ENCODE measurements at regions not wholly inside any gene's neighbourhood (a gene's known extent, or its start where the extent isn't known, plus 50 kb on each side); places are given as distances from the start of the nearest gene placed in this dataset.
"Not testable (repeated sequence)": the region's sequence is repeated elsewhere in the genome, so short reads cannot be mapped to it uniquely, and the experiment has no call there.

DNA sequence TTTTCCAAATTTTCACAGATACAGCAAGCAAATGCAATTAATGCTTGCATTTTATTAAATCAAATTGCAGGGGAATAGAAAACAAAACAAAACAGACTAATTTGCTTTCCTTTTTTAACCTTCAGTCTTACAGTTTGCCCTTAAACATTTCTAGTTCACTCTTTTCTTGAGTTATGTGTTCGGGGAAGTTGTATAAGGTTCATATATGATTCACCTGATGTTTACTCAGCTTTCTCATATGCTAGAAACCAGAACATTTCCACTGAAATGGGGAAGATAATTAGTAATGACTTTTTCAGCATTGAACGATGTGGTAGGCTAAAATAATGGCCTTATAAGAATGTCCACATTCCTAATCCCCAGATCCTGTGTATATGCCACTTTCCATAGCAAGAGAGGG is 176.2 kb upstream of the NBPF9 start:
- not testable (repeated sequence) for DNase-seq

DNA sequence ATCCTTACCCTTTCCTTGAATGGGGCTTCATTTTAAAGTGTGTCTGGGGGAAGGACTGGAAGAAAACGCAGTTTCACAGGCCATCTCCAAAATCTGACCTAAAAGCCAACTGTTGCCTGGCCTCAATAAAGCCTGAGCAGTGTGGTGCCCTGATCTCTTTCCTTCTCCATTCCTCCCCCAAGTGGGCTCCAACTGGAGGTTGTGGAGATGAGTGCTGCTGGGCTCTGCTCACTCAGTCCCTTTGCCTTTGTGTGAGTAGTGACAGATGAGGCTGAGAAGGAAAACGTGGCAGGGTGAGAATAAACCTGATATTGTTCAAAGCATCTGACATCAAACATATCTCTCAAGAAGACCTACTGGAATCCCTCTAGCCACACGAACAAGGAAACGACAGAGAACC is 181.4 kb upstream of the NBPF9 start:
- DNase-seq = not testable (repeated sequence)

DNA sequence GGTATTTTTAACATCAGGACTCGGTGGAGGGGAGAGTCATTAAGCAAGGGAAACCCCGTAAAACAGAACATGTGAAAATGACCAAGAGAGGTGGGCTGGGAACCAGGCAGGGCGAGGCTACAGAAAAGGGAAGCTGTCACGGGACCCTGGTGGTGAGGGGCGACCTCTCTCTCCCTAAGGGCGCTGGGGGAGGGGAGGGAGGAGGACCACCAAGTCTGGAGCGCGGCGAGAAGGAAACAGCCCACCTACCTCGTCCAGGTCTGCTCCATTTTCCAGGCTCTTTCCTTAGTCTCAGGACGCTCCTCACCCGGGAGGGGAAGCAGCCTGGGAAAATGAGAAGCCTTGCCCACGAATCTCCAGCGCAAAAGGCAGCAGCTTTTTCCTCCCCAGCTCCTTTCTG is 181.9 kb upstream of the NBPF9 start:
- DNase-seq = not testable (repeated sequence)

DNA sequence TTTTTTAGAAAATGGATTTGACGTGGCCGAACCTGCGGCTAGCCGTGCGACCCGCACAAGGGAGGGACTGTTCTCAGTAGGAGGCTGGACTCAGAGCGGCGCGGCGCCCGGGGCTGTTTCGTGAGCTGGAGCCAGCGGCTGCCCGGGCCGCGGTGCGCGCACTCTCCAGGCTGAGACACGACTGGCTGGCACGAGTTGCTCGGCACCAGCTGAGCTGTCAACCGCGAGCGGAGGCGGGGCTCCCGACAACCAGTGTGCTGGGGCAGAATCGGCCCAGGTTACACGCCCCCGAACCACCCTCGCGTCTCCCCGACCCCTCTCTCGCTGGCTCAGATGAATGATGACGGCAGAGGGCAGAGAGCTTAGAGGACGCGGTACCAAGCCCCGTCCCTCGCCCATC is 182.3 kb upstream of the NBPF9 start:
- DNase-seq = peak in 2 of 5 experiments; percentile 11 to 48

DNA sequence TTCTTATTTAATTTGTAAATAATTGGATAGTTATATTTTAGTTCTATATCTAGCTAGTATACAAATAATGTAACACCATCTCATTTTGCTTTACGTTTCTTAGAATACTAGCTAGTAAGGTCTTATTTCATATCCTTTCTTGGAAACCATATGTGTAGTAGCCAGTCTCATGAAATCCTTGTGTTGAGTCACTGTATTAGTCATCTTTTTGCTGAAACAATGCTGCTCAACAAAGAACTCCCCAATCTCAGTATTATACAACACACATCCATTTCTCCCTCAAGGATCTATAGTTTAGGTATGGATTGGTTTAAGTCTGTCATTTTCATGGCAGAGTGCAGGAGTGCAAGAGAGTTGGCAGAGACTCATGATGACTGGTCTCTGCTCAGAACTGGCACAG is 185.2 kb upstream of the NBPF9 start:
- not testable (repeated sequence) for DNase-seq

DNA sequence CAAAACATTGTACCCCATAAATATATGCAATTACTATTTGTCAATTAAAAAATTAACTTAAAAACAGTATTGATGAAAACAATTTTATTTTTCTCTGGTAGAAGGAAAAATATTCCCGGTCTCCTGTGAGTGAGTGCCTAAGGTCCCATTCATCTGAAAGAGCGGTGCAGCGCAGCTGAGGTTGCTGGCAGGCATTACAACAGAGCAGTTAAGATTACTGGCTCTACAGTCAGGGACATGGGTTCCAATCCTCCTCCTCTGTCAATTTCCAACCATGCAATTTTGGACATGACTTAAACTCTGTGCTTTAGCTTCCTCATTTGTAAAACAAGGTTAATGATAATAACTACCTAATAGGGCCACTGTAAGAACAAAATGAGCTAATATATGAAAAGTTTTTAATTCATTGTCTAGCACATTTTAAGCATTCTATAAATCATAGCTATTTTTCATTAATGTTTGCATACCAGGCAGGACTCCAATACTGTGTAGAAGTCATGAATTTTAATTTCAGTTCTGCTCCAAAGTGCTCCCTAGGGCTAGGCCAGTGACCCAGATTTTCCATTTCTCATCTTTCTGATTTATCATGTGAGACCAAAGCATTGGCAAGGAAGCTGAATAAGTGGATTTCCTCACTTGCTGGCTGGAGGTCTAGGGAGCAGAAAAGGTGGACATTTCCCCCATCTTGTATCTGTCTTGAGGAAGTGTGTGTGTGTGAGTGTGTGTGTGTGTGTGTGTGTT is 174.2 kb upstream of the NBPF19 start:
- DNase-seq = not testable (repeated sequence)

DNA sequence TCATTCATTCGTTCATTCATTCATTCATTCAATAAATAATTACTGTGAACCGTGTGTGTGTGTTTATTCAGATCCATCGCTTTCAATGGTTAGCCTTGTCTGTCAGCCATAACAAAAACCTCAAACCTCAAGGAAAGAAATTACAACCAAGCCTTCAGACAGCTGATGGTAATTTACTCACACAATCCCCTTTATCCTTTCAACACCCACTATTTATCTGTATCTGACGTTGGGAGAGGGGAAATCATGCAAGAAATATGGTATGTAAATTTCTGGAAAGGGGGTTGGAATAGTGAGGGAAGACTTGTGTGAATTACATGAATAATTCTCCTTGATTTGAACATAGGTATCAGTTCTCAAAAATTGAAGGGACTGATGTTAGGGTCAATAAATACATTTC is 173.6 kb upstream of the NBPF19 start:
- not testable (repeated sequence) for DNase-seq

DNA sequence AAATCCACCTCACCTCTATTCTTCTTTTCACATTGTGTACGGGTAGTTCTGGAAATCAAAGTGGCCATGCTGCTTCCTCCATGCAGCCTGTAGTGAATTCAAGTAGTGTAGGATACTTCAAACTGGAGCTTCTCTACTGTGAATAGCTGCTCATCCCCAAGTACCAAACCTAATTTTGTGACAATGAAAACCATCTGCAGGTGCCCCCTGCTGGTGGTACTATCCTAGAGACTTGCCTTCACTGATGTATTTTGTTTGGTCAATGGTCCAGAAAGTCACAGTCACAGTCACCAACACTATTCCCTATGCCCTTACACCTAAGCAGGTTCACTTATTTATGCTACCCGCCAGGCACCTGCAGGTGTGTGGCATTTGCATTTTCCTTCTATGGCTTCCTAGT is 170.0 kb upstream of the NBPF19 start:
- DNase-seq = not testable (repeated sequence)

DNA sequence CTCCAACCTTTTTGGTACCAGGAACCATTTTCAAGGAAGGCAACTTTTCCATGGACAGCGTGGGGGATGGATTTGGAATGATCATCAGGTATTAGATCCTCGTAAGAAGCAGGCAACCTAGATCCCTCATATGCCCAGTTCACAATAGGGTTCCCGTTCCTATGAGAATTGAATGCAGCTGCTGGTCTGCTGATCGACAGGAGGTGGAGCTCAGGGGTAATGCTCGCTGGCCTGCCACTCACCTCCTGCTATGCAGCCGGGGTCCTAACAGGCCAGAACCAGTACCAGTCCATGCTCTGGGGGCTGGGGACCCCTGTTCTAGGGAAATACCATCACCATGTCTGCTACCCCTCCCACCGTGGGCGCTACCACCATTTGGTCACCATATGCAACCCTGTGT is 167.2 kb upstream of the NBPF19 start:
- not testable (repeated sequence) for DNase-seq

DNA sequence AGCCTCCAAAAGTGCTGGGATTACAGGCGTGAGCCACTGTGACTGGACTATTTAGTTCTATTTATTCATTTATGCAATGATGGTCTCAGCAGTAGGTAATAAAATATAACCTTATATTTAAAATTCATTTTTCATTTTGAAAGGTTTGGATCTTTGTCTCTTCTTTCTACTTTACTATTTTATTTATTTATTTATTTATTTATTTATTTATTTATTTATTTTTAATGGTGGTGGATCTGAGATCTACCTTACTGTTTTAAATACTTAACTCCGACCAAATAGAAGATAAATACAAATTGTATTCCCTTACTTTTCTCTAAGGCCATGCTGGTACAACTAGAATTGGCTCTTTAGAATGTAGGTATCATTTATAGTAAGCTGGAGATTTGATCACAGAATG is 159.9 kb upstream of the NBPF19 start:
- DNase-seq = not testable (repeated sequence)

DNA sequence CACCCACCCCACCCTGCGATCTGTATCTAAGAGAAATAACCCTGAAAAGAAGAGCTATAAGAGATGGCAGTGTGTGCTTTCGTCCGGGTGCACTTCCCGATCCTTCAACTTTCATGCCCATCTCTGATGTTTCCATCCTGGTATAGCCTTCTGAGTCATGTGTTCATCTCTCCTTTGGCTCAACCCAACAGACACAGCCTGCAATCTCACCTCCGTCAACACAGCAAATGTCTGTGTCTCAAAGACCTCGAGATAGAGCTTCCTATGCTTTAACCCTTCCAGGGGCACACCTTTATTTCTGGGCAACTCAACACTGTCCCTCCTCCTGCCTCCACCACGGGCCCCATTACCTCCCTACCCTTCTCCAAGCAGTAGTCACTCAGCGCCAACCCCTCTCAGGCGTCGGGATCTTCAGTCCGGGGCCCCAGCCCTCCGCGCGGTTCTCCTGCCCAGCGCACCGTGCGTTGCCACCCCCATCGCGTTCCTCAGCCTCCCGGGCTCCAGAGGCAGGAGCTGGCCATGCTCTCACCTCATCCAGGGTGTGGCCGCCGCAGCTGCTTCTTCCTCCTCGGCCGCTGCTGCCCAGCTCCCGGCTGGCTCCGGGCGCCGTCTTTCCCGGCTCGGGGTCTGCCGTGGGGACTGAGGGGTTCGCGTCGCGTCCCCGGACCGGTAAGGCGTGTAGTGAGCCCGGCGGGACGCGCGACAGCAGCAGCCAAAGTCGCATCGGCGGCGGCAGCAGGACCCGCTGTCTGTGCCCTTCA is 153.7 kb upstream of the NBPF19 start:
- not testable (repeated sequence) for DNase-seq

DNA sequence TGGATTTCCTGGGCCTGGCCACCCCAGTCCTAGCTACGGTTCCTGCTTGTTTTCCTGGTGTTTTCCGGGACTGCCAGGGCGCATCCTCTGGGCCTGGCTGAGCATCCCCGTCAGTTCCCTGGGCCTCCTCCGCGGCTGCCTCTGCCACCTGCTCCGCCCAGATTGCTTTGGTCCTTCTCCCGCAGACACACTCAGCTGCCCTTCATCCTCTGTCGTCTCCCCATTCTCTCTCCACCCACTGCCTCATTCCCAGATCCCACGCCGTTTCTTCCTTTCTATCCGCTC is 153.2 kb upstream of the NBPF19 start:
- not testable (repeated sequence) for DNase-seq

DNA sequence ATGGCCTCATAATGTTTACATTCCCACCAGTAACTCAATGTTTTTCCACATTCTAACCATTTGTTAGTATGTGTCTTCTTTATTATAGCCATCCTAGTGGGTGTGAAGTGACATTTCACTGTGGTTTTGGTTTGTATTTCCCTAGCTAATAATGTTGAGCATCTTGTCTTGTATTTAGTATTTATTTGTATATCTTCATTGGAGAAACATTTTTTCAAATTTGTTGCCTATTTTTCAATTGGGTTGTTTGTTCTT is 144.8 kb upstream of the NBPF19 start:
- not testable (repeated sequence) for DNase-seq

DNA sequence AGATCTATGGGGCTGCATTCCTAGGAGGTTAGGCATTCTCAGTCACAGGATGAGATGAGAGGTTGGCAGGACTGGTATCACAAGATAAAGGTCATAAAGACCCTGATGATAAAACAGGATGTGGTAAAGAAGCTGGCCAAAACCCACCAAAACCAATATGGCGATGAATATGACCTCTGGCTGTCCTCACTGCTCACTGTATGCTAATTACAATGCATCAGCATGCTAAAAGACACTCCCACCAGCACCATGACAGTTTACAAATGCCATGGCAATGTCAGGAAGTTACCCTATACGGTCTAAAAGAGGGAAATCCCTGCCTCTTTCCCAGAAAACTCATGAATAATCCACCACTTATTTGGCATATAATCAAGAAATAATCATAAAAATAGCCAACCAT is 138.8 kb upstream of the NBPF19 start:
- not testable (repeated sequence) for DNase-seq

DNA sequence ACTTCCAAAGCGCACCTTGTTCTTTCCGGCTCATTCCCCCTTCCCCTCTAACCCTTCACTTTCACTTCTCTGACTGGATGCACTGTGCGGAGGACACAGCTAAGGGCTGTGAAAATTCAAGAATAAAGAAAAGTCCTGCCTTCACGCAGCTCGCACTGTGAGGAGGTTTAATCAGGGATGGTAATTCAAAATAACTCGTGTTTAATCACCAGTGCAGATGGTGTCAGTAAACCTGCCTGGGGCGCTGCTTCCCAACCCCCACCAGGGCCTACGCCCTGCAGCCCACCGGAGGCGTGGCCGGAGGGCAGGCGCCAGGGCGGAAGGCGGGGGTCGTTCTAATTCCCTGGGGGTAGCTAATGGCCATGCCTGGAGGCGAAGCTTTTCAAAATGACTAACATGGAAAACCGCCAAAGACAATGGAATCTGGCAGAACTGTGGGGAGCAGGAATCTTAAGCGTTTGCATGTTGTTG is 136.6 kb upstream of the NBPF19 start:
- DNase-seq = not testable (repeated sequence)

DNA sequence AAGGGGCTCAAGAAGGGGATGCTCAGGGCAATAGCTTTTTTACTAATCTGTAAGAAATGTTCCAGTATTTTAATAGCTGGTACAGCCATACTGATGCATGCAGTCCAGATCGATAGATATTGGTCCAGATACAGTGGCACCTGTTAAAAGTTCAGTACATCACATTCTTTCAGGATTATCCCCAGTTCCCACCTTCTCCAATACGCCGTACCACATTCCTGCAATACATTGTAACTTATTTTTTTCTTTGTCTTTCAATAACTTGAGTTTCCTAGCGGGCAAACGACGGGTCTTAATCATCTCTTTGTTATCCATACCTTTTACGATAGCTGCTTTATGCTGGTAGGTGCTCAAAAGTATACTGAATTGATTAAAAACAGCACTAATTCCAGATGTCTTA is 136.1 kb upstream of the NBPF19 start:
- DNase-seq = not testable (repeated sequence)

DNA sequence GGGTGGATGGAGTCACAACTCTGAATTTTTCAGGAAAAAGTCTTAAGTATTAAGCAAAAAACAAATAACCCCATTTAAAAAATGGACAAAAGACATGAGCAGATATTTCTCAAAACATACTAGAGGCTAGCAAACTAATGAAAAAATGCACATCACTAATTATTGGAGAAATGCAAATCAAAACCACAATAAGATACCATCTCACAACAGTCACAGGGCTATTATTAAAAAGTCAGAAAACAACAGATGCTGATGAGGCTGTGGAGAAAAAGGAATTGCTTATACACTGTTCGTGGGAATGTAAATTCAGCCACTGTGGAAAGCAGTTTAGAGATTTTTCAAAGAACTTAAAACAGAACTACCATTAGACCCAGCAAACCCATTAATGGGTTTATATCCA is 125.4 kb upstream of the NBPF19 start:
- not testable (repeated sequence) for DNase-seq

DNA sequence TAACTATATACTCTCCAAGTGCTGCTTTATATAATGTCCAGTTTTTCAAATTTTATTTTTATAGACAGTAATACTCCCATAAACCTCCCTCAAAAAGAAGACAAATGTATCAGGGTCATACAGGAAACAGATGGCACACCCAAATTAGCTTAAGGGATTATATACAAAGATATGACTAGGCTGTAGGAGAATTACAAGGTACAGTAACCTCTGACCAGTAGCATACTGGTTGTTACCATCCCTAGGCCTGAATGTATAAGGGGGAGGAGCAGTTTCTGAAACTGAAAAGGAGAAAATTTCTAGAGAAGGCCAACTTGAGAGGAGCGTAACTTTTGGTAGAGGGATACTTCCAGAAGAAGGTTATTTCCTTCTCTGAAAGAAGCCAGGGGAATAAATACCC is 122.6 kb upstream of the NBPF19 start:
- DNase-seq = not testable (repeated sequence)

DNA sequence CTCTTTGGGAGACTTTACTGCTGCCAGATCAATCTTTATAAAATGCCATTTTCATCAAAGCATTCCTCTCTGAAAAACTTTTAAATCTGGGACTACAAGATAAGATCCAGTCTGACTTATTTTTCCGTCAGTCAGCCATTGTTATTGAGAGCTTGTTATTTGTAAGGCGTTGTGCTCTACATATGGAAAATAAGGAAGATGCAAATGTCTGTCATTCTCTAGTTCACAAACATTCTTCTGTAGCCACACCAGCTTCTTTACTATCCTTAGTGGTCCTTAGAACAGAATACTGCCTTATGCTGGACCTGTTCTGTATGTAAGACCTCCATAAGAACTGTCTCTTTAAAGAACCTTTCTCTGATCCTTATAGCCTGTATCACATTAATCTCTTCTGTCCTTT is 120.3 kb upstream of the NBPF19 start:
- DNase-seq = not testable (repeated sequence)

DNA sequence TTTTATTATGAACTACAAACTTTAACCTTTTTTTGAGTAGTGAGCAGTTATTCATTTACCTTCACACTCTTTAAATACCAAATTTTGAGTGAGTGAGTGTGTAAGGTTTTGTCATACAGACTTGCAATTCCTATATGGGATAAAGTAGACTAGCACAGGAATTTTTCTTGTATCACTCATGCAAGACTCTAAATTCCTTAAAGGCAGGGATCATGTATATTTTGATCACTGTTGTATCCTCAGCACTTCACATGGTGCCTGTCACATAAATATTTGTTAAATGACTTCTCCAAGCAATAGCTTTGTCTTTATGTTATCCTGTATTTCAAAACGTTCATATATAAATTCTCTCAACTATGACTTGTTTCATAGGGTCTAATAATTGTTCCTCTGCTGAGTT is 119.1 kb upstream of the NBPF19 start:
- not testable (repeated sequence) for DNase-seq

DNA sequence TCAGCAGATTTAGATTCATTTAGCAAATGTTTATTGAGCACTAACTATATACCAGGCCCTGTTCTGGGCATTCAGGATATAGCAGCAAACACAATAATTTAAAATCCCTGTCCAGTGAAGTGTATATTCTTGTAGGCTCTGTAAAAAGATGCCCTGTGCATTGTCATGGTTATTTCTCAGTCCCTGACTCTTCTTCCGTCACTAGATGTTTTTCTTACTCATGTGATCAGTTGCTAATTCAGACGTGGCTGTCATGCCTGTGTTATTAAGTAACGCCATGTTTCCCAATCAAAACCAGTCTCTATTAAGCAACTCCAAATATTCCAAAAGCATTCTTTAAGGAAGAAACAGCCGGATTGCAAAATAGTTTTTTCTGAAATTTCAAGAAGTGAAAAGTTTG is 118.7 kb upstream of the NBPF19 start:
- not testable (repeated sequence) for DNase-seq

DNA sequence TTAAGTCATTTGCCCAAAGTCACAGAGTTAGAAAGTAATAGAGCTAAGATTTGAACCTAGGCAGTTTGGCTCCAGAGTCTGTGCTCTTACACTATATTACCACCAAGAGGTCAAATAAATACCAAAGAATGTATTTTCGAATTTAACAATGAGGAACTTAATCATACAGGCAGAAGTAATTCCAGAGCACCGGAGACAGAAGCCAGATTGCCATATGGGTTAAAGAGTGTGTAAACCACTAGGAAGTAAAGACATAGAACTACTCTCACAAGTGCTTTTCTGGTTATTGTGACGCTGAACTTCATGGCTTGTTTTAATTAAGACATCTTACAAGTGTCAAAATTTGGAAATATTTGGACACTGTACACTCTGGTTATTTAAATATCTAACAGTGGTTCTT is 114.5 kb upstream of the NBPF19 start:
- not testable (repeated sequence) for DNase-seq

DNA sequence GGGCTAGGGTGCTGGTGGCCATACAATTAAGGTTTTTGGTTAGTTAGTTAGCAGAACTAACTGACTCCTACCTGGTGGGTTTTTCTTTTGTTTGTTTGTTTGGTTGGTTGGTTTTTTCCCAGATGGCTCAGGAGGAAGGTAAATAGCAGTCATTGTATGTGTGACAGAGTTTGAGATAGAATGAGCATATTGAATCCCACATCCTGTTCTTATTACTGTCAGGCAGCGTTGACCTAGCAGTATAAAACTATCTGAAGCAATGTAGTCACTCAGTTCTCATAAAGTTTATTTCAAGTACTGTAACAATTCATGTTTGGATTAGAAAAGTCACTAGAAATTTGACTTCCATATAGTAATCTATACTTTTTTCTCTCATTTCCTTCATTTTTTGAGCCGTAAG is 113.5 kb upstream of the NBPF19 start:
- not testable (repeated sequence) for DNase-seq

DNA sequence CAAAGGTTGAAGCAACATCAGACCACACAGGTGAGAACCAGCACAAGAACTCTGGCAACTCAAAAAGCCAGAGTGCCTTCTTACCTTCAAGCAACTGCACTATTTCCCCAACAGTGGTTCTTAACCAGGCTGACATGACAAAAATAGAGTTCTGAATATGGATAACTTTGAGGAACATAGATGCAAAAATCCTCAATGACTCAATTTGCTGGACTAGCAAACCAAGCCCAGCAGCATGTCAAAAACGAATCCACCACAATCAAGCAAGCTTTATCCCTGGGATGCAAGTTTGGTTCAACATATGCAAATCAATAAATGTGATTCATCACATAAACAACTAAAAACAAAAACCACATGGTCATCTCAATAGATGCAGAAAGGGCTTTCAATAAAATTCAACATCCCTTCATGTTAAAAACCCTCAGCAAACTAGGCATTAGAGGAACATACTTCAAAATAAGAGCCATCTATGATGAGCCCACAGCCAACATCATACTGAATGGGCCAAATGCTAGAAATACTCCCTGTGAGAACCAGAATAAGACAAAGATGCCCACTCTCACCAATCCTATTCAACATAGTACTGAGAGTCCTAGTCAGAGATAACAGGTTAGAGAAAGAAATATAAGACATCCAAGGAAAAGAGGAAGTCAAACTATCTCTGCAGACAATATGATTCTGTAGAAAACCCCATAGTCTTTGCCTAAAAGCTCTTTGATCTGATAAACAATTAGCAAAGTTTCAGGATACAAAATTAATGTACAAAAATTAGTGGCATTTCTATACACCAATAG is 110.5 kb upstream of the NBPF19 start:
- not testable (repeated sequence) for DNase-seq
